GM18511 (cell line): ENCODE measurements at regions not wholly inside any gene's neighbourhood (a gene's known extent, or its start where the extent isn't known, plus 50 kb on each side); places are given as distances from the start of the nearest gene placed in this dataset.
A peak's percentile ranks its signal among the peaks of the same experiment; 100 is the strongest.

Experiments
- ATAC-seq: cut with Tn5 transposase; IDR thresholded peaks from one replicate; pipeline ENCODE4 v1.9.1; 2021; ENCODE audit warnings: mild to moderate bottlenecking, moderate library complexity; ENCODE audit not compliant: unreplicated experiment

DNA sequence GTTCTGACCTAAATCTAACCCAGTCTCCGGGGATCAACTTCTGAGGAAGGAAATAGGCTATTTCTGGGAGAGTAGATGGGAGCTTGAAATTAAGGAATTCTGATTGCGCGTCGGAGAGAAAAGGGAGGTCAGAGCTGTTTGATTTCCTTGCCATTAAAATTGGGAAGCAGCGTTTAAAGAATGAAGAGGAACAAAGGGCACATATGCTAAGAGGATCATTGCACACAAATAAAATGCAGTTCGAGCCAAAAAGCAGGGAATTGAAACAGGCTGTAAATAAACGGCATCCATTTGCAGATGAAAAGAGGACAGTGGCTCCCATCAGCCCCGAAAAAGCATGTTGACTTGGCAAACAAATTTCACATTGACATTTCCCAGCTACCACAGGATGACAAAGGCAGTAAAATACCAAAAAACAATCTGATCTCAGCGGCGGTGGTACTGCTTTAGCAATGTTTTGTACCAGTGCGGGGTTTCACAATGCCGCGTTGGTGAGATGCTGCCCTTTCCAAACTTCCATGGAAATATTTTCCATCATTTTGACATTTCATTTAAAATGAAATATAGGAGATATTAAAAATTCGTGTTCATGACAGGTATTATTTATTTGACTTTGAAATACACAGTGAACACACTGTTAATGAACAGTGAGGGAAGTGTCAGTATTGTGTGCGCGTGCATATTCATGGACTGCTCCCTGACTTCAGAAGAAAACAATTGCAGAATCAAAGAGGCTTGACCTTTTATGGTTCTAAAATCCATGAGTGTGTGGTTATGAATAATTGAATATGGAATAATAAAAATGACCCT lies 108.8 kb downstream of the SQOR start:
- no peak for ATAC-seq

DNA sequence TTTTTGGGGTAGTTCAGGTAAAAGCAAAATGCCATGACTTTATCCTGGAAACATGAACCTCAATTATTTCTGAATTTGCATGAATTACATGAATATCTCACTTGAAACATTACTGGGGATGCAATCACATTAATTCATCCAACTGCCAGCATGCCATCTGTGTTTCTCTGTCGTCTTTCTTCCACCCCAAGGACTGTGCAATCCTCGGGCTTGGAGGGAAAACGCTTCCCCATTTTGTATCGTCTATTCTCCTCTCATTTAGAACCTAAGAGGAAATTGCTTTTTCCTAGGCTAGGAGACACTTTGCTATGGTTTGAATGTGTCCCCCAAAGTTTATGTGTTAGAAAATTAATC lies 109.4 kb downstream of the SQOR start:
- no peak for ATAC-seq

DNA sequence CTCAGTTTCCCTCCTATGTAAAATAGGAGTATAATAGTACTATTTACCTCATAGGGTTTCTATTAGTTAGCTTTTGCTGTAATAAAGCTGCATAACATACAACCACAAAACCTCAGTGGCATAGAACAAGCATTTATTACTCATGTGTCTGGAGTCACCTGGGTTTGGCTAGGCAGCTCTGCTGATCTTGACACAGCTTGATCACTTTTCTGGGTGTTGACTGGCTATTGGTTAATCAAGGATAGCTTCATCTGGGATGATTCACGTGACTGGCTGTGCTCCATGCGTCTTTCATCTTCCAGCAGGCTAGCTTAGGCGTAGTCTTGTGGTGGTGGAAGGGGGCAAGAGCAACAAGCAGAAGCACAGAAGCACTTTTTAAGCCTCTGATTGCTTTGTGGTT lies 112.6 kb downstream of the SQOR start:
- ATAC-seq, result no peak

DNA sequence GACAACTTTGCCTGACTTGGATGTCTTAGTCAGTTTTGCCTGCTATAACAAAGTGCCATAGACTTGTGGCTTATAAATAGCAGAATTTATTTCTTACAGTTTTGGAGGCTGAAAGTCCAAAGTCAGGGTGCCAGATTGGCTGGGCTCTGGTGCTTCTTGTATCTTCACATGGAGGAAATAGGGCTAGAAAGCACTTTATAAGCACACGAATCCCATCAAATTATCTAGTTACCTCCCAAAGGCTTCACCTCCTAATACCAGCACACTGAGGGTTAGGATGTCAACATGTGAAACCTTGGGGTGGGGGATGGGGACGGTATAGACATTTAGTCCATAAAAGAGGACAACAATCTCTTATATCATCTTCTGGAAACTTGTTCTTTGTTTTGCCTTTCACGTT lies 116.8 kb downstream of the SQOR start:
- no peak for ATAC-seq

DNA sequence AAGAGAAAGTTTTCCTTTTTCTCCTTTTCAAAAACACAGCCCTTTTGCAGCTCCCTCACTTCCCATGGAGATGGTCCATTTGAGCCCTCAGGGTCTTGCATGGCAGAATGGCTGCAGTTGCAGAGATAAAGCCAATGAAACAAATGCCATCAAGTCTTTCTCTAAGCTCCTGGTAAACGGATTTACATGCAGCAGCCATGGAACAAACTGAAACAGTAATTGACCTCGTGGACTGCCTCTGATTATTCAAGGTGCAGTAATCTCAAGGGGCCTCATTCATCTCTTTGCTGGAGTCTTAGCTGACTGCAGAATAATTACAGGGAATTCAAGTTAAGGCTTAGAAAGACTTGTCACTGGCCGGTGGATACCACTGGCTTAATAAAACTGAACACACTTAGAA lies 125.1 kb downstream of the SQOR start:
- ATAC-seq, result no peak

DNA sequence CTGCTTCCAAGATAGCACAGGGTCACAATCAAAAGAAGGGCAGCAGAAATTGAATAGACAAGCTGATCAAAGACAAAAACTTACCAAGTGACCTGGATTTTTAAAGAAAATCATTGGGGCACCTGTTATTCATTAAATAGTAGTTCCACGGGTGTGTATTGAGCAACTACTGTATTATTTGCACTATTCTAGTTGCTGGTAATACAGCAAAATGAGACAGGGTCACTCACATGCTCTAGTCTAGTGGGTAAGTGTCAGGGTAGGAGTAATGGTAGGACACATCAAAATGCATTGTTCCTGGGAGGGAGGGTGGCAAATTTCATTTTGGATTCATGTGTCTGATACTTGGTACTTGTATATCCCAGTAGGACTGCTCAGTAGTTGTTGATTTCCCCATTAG lies 127.9 kb downstream of the SQOR start:
- no peak for ATAC-seq

DNA sequence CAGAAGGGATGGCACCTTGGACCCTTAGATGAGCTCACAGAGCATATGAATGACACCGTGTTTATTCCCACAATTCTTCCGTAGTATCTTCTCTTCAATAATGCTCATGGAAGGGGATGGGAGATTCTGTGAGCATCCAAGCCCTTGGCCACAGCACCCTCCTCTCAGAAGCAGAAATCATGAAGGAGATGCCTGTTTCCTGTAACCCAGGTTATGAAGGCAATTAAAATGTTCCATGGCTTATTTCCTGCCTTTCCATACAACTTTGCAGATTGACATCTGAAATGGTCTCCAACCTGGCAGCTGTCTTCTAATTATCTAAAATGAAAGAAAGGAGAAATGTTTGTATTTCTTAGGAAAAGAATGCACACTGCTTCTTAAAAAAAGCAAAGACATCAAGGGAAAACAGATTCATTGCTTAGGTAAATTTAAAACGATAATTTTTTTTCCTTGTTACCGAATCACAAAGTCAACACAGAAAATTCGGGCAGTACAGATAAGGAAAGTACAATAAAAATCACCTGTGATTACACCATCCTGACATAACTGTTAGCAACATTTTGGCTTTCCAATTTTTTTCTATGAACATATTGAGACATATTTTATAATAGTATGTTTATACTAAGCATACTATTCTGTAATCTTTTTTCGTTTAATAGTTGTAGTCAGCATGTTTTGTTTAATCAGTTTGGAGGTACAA lies 128.5 kb downstream of the SQOR start:
- no peak for ATAC-seq

DNA sequence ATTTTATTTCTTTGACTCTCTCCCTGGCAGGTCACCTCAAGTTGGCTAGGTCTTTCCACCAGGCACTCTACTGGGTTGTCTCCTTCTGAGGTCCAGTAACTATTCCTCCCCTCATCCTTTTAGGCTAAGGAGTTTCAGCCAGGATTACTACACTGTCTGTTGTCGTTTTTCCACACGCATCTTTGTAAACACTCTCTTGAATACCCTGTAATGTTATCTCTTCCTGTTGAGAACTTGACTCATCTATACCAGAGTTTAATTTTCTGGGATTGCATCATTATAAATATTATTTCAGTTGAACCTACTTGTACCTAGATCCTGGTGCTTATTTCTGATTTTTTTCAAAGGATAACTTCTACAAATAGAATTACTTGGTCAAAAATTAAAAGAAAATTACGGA lies 138.3 kb downstream of the SQOR start:
- ATAC-seq, result no peak

DNA sequence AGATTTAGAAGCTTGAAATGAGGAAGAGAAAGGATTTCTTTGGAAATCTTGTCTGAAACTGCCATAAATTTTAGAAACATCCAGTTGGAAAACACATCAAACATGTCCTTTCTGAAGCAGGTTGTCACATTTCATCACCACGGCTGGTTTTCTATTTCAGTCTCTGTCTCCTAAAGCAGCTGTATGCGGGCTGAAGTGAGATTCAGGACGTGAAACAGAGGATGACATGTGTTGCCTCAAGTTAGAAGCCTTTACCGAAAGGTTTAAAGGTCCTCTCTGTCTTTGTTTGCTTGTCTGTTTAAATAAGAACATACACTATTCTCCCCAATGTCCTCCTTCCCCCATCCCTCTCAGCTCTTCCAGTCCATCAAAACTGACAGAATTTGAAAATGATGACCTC lies 141.9 kb downstream of the SQOR start:
- no peak for ATAC-seq

DNA sequence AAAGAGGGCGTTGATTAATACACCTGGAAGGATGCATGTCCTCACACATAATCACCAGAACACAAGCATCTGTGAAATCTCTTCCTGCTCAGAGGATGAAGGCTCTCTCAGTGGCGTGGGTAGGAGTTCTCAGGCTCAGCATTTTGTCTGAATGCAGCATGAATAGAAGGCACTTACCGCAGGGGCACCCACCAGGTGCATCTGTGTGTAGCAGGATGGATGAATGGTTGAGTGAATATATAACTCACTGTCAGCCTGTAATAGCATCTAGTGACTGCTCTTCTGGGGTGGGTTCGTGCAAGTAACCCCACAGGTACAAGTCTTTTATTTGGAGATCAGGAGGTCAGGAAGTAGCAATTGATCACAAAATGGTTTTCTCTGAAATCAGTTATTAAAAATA lies 143.0 kb downstream of the SQOR start:
- no peak for ATAC-seq

DNA sequence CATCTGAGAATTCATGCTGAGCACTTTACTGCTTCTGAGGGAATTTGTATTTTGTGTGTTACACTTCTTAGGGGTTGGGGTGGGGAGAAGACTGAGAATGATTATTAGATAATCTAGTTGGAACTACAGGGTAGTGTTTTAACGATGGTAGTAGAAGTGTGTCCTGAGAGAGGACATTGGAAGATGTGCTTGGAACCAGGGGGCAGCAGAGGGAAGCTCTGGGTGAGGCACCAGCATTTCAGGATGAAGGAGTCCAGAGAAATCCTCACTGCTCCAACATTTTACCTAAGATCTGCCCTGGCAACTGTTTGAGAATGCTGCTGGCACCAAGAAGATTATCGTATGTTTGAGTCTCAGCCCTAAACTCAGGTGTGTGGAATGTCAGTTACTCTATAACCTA lies 145.5 kb downstream of the SQOR start:
- no peak for ATAC-seq

DNA sequence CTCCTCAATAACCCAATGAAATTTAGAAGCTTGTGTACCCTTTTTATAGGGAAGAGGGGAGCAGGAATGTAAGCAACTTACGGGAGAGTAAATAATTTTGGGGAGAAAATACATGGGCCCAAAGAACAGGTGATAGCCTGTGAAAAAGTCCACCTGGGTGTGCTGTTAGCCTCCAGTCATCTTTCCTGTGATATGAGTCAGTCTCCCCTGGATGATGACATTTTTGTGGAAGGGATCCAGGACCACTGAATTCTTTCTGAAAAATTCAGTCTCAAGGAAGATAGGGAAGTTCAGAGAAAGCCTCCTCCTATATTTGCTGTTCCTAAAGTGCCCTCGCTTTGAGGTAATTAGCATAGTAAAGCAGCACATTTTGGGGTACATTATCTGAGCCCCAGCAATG lies 149.8 kb downstream of the SQOR start:
- ATAC-seq, result no peak

DNA sequence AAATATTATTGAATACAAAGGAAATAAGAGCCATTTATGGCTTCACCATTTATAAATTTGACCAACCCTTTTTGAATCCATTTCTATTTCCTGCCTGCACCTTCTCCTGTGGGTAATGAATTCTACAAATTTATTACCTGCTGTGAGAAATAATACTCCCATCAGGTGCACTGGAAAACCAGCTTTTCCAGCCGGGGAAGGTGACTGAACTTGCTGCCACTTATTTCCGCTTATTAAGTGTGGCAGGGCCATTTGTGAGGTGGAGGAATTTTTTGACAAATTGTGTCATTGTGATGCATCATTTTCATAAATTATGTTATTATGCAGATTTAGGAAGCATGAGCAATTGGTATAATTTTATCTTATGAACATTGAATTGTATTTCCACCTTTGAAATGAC lies 151.1 kb downstream of the SQOR start:
- no peak for ATAC-seq

DNA sequence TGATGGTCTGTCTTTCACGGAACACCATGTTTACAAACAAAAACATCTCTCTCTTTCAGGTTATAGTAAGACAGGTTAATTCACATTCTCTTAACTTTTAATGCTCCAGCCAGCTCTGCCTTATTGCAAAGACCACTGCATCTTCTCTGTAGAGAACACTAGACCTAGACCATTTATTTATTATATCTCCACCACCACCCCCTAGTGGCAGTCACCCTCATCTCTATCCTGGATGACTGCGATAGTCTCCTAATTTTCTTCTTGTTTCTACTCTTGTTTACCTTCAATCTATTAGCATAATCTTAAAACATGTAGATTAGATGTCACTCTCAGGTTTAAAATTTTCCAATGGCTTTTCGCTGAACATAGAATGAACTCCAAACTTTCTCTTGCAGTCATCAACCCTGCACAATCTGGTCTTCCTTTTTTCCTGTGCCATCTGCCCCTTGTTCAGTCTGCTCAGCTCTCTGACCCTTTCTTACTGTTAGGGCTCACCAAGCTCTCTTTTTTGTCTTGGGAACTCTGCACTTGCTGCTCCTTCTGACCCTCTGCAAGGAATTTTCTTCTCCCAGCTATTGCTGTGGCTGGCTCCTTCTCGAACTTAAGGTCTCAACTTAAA lies 155.6 kb downstream of the SQOR start:
- peak; percentile 36 for ATAC-seq

DNA sequence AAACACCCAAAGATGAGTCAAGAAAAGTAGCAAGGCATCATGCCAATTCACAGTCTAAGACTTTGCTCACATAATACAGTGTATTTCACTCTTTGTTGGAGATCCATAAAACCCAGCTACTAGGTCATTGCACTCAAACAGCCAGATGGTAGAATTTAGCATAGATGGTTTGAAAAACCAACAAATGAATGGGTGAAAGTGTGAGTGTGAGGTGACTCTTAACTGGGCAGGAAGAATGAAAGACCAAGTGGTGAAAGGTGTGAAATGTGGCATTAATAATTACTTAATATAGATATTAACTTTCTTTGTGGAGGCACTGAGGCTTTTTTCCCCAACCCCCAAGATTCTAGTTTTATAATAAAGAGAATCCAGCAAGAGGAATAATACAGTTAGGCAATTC lies 159.5 kb downstream of the SQOR start:
- peak; percentile 62 for ATAC-seq

DNA sequence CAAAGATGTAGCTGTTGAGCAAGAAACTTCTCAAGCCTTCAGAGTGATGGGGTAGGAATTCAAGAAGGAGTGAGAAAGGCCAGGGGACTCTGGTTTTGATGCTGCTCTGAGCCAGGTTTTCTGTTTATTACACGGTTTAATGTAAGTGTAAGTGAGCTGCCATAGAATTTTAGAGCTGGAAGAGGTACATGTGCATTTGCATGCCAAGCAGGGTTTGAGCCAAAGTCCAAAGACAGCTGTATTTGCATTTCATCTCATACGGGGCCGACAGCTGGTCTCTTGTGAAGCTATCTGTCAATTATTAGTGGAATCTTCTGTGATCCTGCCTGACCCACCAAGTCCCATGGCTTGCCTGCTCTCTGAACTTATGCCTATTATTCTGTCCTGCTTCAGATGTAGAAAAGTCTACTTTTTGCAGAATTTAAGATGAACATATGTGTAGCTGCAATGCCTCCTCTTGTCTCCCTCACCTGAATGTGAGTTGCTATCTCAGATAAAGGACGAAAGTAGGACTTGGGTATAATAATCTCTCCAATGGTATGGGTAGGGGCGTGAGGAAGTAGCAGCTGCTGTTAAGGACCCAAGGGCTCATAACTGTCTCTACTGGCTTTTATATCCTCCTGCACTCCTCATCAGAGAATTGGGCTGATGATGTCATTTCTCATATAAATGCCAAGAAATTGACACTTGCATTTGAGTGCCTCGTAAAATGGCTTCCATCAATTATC lies 160.0 kb downstream of the SQOR start:
- ATAC-seq, result peak; percentile 62

DNA sequence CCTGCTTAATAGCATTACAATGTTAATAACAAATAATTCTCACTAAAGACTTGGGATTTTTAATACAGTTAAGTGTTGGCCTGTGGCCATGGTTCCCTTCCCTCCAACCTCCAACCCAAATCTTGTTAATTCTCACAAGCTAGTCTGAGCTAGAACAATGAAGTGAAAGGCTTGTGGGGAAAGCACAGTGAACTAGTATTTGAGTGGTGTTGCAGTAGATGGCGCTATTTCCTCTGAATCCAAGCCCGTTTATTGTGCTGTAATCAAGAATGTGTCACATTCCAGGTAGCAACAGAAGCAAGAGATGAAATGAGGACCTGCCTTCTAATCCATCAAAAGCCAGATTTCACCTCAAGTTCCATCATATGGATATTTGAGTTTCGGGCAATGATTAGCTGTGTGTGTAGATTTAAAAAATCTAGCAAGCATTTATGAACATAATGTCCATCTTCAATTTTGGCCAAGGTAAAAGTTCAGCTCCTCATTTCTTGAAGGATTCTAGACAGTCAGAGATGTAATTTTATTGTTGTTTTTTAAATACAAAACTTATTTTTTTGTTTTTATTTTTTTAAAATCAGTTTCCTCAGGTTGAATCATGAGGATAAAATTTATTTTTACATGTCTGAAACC lies 160.7 kb downstream of the SQOR start:
- peak; percentile 27 for ATAC-seq

DNA sequence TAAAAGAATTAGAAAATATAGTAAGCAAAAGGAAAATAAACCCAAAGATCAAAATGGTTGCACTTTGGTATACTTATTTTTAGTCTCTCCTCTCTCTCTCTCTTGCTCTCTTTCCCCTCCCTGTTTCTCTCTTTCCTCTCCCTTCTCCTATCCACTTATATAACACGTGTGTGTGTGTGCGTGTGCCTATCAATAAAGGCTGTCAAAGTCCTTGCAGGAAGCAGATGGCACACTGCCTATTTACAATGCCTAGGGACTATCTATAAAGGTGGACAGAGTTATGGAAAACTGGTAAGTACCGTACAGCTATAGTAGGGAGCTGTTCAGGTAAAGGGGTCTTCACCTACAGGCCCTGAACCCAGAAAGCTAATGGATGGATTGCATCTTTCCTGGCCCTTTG lies 161.6 kb downstream of the SQOR start:
- ATAC-seq, result no peak

DNA sequence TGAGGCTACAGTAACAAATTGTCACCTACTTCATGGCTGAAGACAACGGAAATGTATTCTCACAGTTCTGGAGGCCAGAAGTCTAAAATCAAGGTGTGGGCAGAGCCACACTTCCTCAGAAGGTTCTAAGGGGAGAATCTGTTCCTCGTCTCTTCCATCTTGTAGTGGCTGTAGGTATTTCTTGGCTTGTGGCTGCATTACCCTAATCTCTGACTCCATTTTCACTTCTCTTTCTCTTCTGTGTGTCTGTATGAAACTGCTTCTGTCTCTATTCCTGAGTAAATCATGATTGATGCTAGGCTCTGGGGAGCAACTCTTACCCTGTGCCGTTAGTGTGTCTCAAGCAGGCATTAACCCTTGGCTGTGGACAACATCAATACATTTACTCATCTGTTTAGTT lies 164.7 kb downstream of the SQOR start:
- peak; percentile 58 for ATAC-seq

DNA sequence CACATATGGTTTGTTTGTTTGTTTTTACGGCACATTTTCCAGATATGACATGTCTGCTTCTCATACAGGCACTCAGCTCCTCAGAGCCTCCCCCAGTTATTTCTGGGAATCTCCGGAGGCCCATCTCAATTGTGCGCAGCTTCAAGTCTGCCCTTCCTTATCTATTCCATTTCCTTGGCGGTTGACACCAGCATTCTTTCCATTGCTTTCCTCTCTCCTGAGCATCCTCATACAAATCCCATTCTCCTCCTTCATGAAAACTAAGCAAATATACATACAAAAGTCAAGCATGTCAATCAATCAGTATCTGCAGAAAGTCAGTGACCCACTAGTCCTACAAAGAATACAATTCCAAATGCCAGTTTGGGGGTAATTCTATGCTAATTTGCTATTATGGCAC lies 166.7 kb downstream of the SQOR start:
- ATAC-seq, result no peak

DNA sequence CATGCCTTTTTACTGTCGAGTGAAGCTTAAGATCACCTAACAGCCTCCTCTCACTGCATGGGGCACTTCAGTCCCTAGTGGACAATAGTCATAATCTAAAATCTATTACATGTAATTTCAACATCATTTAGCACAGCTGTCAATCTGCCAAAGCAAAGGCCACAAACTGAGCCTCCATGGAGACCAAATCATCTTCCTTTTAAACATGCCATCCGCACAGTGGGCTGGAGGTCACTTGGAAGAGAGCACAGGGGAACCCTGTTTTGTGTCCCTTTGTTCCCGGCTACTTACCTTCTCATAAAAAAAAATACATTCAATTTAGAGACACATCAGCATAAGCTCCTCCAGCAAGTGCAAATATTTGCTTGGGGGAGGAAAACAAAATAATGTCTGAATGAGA lies 167.3 kb downstream of the SQOR start:
- ATAC-seq, result no peak
